Fibroblast of lung (primary cell): ENCODE measurements at regions not wholly inside any gene's neighbourhood (a gene's known extent, or its start where the extent isn't known, plus 50 kb on each side); places are given as distances from the start of the nearest gene placed in this dataset.

Source experiments
- DNase-seq, 2 donors: peaks; one replicate each; pipeline versions ENCODE4 v3.0.0 to v3.0.0-alpha.2; 2010; ENCODE audit warnings: low read depth in 2 of 2
- H2AFZ ChIP-seq: 2 replicates; pipeline ENCODE4 v1.5.1; 2012; ENCODE audit warnings: low read length, control low read depth, inconsistent platforms
- H3K27ac ChIP-seq: 2 replicates; pipeline ENCODE4 v1.5.1; 2011; ENCODE audit warnings: low read length, control low read depth; ENCODE audit not compliant: insufficient read depth
- H3K27me3 ChIP-seq: 2 replicates; pipeline ENCODE4 v1.5.1; 2011; ENCODE audit warnings: mild to moderate bottlenecking, low read length; ENCODE audit not compliant: control insufficient read depth, insufficient read depth
- H3K36me3 ChIP-seq: 2 replicates; pipeline ENCODE4 v1.5.1; 2011; ENCODE audit warnings: low read length; ENCODE audit not compliant: control insufficient read depth, insufficient read depth
- H3K4me1 ChIP-seq: 2 replicates; pipeline ENCODE4 v1.5.1; 2011; ENCODE audit warnings: low read length; ENCODE audit not compliant: control insufficient read depth, insufficient read depth; ENCODE audit errors: extremely low read depth
- H3K4me2 ChIP-seq: 2 replicates; pipeline ENCODE4 v1.5.1; 2011; ENCODE audit warnings: low read length, control low read depth; ENCODE audit not compliant: insufficient read depth; ENCODE audit errors: extremely low read depth
- H3K4me3 ChIP-seq, 4 experiments: fragments of 200-600 bp in 1 of 4; sonication (generic) in 1 of 4; replicated peaks in 1 of 4; 2 replicates each; pipeline ENCODE4 v1.5.1; 2011 to 2016; ENCODE audit warnings: low read length in 4 of 4, low read depth in 3 of 4, mild to moderate bottlenecking in 3 of 4, control low read depth in 2 of 4, inconsistent platforms in 1 of 4, mixed read lengths in 1 of 4; ENCODE audit not compliant: insufficient read depth in 1 of 4; ENCODE audit errors: control extremely low read depth in 1 of 4
- H3K79me2 ChIP-seq: 2 replicates; pipeline ENCODE4 v1.5.1; 2012; ENCODE audit warnings: mild to moderate bottlenecking, low read length, inconsistent platforms; ENCODE audit not compliant: control insufficient read depth, insufficient read depth
- H3K9ac ChIP-seq: 2 replicates; pipeline ENCODE4 v1.5.1; 2011; ENCODE audit warnings: mild to moderate bottlenecking, low read length, control low read depth; ENCODE audit not compliant: insufficient read depth
- H3K9me3 ChIP-seq: 2 replicates; pipeline ENCODE4 v1.5.1; 2012; ENCODE audit warnings: low read depth, low read length; ENCODE audit not compliant: control insufficient read depth, insufficient read depth
- H4K20me1 ChIP-seq: 2 replicates; pipeline ENCODE4 v1.5.1; 2011; ENCODE audit warnings: low read length; ENCODE audit not compliant: control insufficient read depth, insufficient read depth; ENCODE audit errors: extremely low read depth
- CTCF ChIP-seq, 2 donors: IDR thresholded peaks in 1 of 2; conservative IDR thresholded peaks in 1 of 2; 1 replicate in 1 of 2; 2 replicates in 1 of 2; pipeline ENCODE4 v1.5.1; 2011 to 2012; ENCODE audit warnings: low read length in 2 of 2, control low read depth in 1 of 2, inconsistent platforms in 1 of 2, low read depth in 1 of 2, mild to moderate bottlenecking in 1 of 2
- EZH2 ChIP-seq: IDR thresholded peaks from 2 replicates; pipeline ENCODE4 v1.5.1; 2012; ENCODE audit warnings: low read length, control low read depth, mild to moderate bottlenecking; ENCODE audit errors: missing control alignments

- Histone ChIP-seq H3K27me3 (no peaks in the 10 kb centered on the region), H3K4me3 (no peak overlapping the region), H3K27ac (no peak overlapping the region), H3K79me2 (no peaks in the 10 kb centered on the region), H4K20me1 (no peaks in the 10 kb centered on the region), H3K9ac (no peak overlapping the region), H2AFZ (no peak overlapping the region), H3K9me3 (no peaks in the 10 kb centered on the region), H3K4me1 (no peaks in the 10 kb centered on the region), H3K36me3 (no peaks in the 10 kb centered on the region), H3K4me2 (no peak overlapping the region)
- DNase-seq: peak; percentile 19 to 42
- no peak for TF ChIP-seq CTCF (conservative IDR thresholded peaks at IDR 0.05 in 1 of 2, IDR thresholded peaks at IDR 0.05 in 1 of 2; ENCODE audit: low read depth in 1 of 2, low read length in 2 of 2)
- TF ChIP-seq EZH2: no peak
Measured at GRCh38 chr11:33463059-33463458, 205.9 kb downstream of the HIPK3 start.

- H4K20me1 ChIP-seq: no peaks in the 10 kb centered on the region
- no peak overlapping the region for H3K27ac ChIP-seq
- H2AFZ ChIP-seq: no peak overlapping the region
- TF ChIP-seq EZH2: no peak
- TF ChIP-seq CTCF (conservative IDR thresholded peaks at IDR 0.05 in 1 of 2, IDR thresholded peaks at IDR 0.05 in 1 of 2; ENCODE audit: low read depth in 1 of 2, low read length in 2 of 2): no peak
- no peak for DNase-seq
- H3K4me3 ChIP-seq: no peak overlapping the region
- H3K79me2 ChIP-seq: no peaks in the 10 kb centered on the region
- no peaks in the 10 kb centered on the region for H3K9me3 ChIP-seq
- no peaks in the 10 kb centered on the region for H3K4me1 ChIP-seq
- H3K27me3 ChIP-seq: no peaks in the 10 kb centered on the region
- no peak overlapping the region for H3K9ac ChIP-seq
- H3K4me2 ChIP-seq: no peak overlapping the region
- no peaks in the 10 kb centered on the region for H3K36me3 ChIP-seq
Measured at GRCh38 chr11:33461369-33462125, 204.4 kb downstream of the HIPK3 start.

GRCh38 chr11:33457948-33458347 lies 200.8 kb downstream of the HIPK3 start:
- H3K36me3 ChIP-seq: no peaks in the 10 kb centered on the region
- no peaks in the 10 kb centered on the region for H4K20me1 ChIP-seq
- peaks cover 3% of the 10 kb centered on the region for H3K4me1 ChIP-seq
- no peaks in the 10 kb centered on the region for H3K27me3 ChIP-seq
- no peak overlapping the region for H3K4me2 ChIP-seq
- no peak overlapping the region for H3K9ac ChIP-seq
- no peak overlapping the region for H3K4me3 ChIP-seq
- no peak overlapping the region for H3K27ac ChIP-seq
- H3K9me3 ChIP-seq: no peaks in the 10 kb centered on the region
- DNase-seq: no peak
- H3K79me2 ChIP-seq: no peaks in the 10 kb centered on the region
- TF ChIP-seq EZH2 (no peak), CTCF (conservative IDR thresholded peaks at IDR 0.05 in 1 of 2, IDR thresholded peaks at IDR 0.05 in 1 of 2; ENCODE audit: low read depth in 1 of 2, low read length in 2 of 2) (no peak)
- no peak overlapping the region for H2AFZ ChIP-seq
